ENCODE measurements at regions not wholly inside any gene's neighbourhood (a gene's known extent, or its start where the extent isn't known, plus 50 kb on each side); places are given as distances from the start of the nearest gene placed in this dataset.
A peak's percentile ranks its signal among the peaks of the same experiment; 100 is the strongest.

GRCh38 chr3:159600291-159600690 lies 388.3 kb upstream of the IL12A start:
- Histone ChIP-seq H3K4me3 (no peak overlapping the region), H3K36me3 (replicated peaks in 1 of 2) (no peaks in the 10 kb centered on the region), H3K27me3 (no peaks in the 10 kb centered on the region), H3K4me1 (replicated peaks in 1 of 2) (no peaks in the 10 kb centered on the region), H3K27ac (no peak overlapping the region), H3K9me3 (replicated peaks in 1 of 3) (no peaks in the 10 kb centered on the region)
- TF ChIP-seq POLR2A (IDR thresholded peaks at IDR 0.05) (no peak), CTCF (IDR thresholded peaks at IDR 0.05) (no peak)
- intact Hi-C loops (cut with DNase I) = no loop called here
- no peak for DNase-seq

- H3K27me3 ChIP-seq = no peaks in the 10 kb centered on the region
- TF ChIP-seq CTCF (IDR thresholded peaks at IDR 0.05) (no peak), POLR2A (IDR thresholded peaks at IDR 0.05) (no peak)
- H3K4me3 ChIP-seq = no peak overlapping the region
- 55 to 62% (median 57%) methylated on average over 5 of the region's 5 CpGs for WGBS, 4 donors
- H3K36me3 ChIP-seq (replicated peaks in 1 of 2) = no peaks in the 10 kb centered on the region
- no peak overlapping the region for H3K27ac ChIP-seq
- H3K9me3 ChIP-seq (replicated peaks in 1 of 3) = no peaks in the 10 kb centered on the region
- no peaks in the 10 kb centered on the region for H3K4me1 ChIP-seq (replicated peaks in 1 of 2)
- intact Hi-C loops (cut with DNase I) = no loop called here
- DNase-seq = peak in 1 of 7 donors; percentile 13
These were observed 384.5 kb upstream of the IL12A start for GRCh38 chr3:159604151-159604581.

GRCh38 chr3:159605101-159605500 lies 383.5 kb upstream of the IL12A start:
- H3K27me3 ChIP-seq = no peaks in the 10 kb centered on the region
- no peaks in the 10 kb centered on the region for H3K9me3 ChIP-seq (replicated peaks in 1 of 3)
- 64 to 78% (median 71%) methylated on average over 3 of the region's 3 CpGs for WGBS, 4 donors
- TF ChIP-seq CTCF (IDR thresholded peaks at IDR 0.05) (no peak), POLR2A (IDR thresholded peaks at IDR 0.05) (no peak)
- H3K4me1 ChIP-seq (replicated peaks in 1 of 2) = no peaks in the 10 kb centered on the region
- DNase-seq = no peak
- intact Hi-C loops (cut with DNase I) = no loop called here
- H3K4me3 ChIP-seq = no peak overlapping the region
- H3K27ac ChIP-seq = no peak overlapping the region
- no peaks in the 10 kb centered on the region for H3K36me3 ChIP-seq (replicated peaks in 1 of 2)

GRCh38 chr3:159605776-159606175 lies 382.9 kb upstream of the IL12A start:
- TF ChIP-seq POLR2A (IDR thresholded peaks at IDR 0.05) (no peak), CTCF (IDR thresholded peaks at IDR 0.05) (no peak)
- DNase-seq = no peak
- Histone ChIP-seq H3K4me1 (replicated peaks in 1 of 2) (no peaks in the 10 kb centered on the region), H3K27me3 (no peaks in the 10 kb centered on the region), H3K4me3 (no peak overlapping the region), H3K27ac (no peak overlapping the region), H3K36me3 (replicated peaks in 1 of 2) (no peaks in the 10 kb centered on the region), H3K9me3 (replicated peaks in 1 of 3) (no peaks in the 10 kb centered on the region)
- intact Hi-C loops (cut with DNase I) = no loop called here
- 69 to 77% (median 73%) methylated on average over 4 to 5 of the region's 5 CpGs for WGBS, 4 donors

All from adrenal gland (tissue), 9 donors.